H1 (cell line): ENCODE measurements at regions not wholly inside any gene's neighbourhood (a gene's known extent, or its start where the extent isn't known, plus 50 kb on each side); places are given as distances from the start of the nearest gene placed in this dataset.

Experiments
- CTCF ChIA-PET: fragments of 300-600 bp; sonication (Branson Sonifier 250); formaldehyde crosslinking; loops from one replicate; lab custom pipeline; 2021; ENCODE audit not compliant: partially characterized antibody; lab: Charles Lee
- POLR2A ChIA-PET: fragments of 300-600 bp; sonication (Branson Sonifier 250); formaldehyde crosslinking; loops from one replicate; lab custom pipeline; 2021; ENCODE audit warnings: inconsistent platforms; ENCODE audit not compliant: partially characterized antibody; lab: Charles Lee
- DNase-seq, 2 experiments: peaks; one replicate each; pipeline versions ENCODE4 v3.0.0 to v3.0.0-alpha.2; 2010 to 2022; ENCODE audit warnings: low spot score in 2 of 2, low read depth in 1 of 2, mixed read lengths in 1 of 2
- FAIRE-seq: peaks from 2 replicates; lab custom pipeline; 2011; peaks lifted over from hg19 to GRCh38; lab: Jason Lieb, UNC
- H2AFZ ChIP-seq: 2 replicates; pipeline ENCODE4 v1.8.1; 2012; ENCODE audit warnings: low read length, inconsistent platforms
- H2AK5ac ChIP-seq: 2 replicates; pipeline ENCODE4 v1.6.1; 2013; ENCODE audit warnings: low read depth, low read length
- H2BK120ac ChIP-seq: replicated peaks from 2 replicates; pipeline ENCODE3; 2013; ENCODE audit warnings: low read depth, low read length, inconsistent platforms
- H2BK12ac ChIP-seq: 2 replicates; pipeline ENCODE4 v1.6.1; 2013; ENCODE audit warnings: low read depth, low read length
- H2BK15ac ChIP-seq: 2 replicates; pipeline ENCODE4 v1.6.1; 2013; ENCODE audit warnings: low read length
- H2BK20ac ChIP-seq: 2 replicates; pipeline ENCODE4 v1.6.1; 2013; ENCODE audit warnings: low read length
- H2BK5ac ChIP-seq: 2 replicates; pipeline ENCODE4 v1.6.1; 2013; ENCODE audit warnings: low read depth, low read length
- H3K14ac ChIP-seq: 2 replicates; pipeline ENCODE4 v1.6.1; 2013; ENCODE audit warnings: inconsistent platforms; ENCODE audit not compliant: insufficient read length
- H3K18ac ChIP-seq: 2 replicates; pipeline ENCODE4 v1.6.1; 2013; ENCODE audit warnings: low read length; ENCODE audit errors: extremely low read depth
- H3K23ac ChIP-seq: 2 replicates; pipeline ENCODE4 v1.6.1; 2013; ENCODE audit warnings: inconsistent platforms; ENCODE audit not compliant: insufficient read length
- H3K23me2 ChIP-seq: 2 replicates; pipeline ENCODE4 v1.6.1; 2013; ENCODE audit warnings: low read depth, low read length
- H3K27ac ChIP-seq: 2 replicates; pipeline ENCODE4 v1.6.1; 2011; ENCODE audit warnings: low read depth, low read length, inconsistent platforms
- H3K27me3 ChIP-seq, 4 experiments: replicated peaks in 1 of 4; 1 replicate in 1 of 4; 2 replicates in 3 of 4; pipeline versions ENCODE4 v1.6.1 to v1.8.1; 2011 to 2013; ENCODE audit warnings: low read length in 3 of 4, mild to moderate bottlenecking in 3 of 4, inconsistent platforms in 2 of 4, mixed read lengths in 2 of 4, moderate library complexity in 1 of 4; ENCODE audit not compliant: control insufficient read depth in 3 of 4, insufficient read depth in 3 of 4; ENCODE audit errors: extremely low read depth in 1 of 4
- H3K36me3 ChIP-seq, 4 experiments: 2 replicates each; pipeline versions ENCODE4 v1.6.1 to v1.8.1; 2011 to 2013; ENCODE audit warnings: mild to moderate bottlenecking in 4 of 4, low read length in 3 of 4, moderate library complexity in 2 of 4, control low read depth in 1 of 4, inconsistent platforms in 1 of 4; ENCODE audit not compliant: insufficient read depth in 4 of 4, control insufficient read depth in 2 of 4
- H3K4ac ChIP-seq: replicated peaks from 2 replicates; pipeline ENCODE3; 2013; ENCODE audit warnings: low read length, low read depth, mixed read lengths, inconsistent platforms; ENCODE audit not compliant: insufficient read length
- H3K4me1 ChIP-seq, 4 experiments: replicated peaks in 1 of 4; 1 replicate in 1 of 4; 2 replicates in 3 of 4; pipeline versions ENCODE4 v1.6.1 to v1.8.1; 2011 to 2013; ENCODE audit warnings: low read length in 3 of 4, inconsistent platforms in 2 of 4, mixed read lengths in 1 of 4; ENCODE audit not compliant: insufficient read depth in 4 of 4, control insufficient read depth in 3 of 4
- H3K4me2 ChIP-seq, 2 experiments: 2 replicates each; pipeline versions ENCODE4 v1.6.1 to v1.8.1; 2011 to 2013; ENCODE audit warnings: low read depth in 2 of 2, low read length in 2 of 2, control low read depth in 1 of 2, inconsistent platforms in 1 of 2, mild to moderate bottlenecking in 1 of 2; ENCODE audit not compliant: insufficient read depth in 1 of 2
- H3K4me3 ChIP-seq, 4 experiments: fragments of 200-600, 300-600 bp in 1 of 4; sonication (generic), shearing (Covaris generic), sonication (Bioruptor Twin) in 1 of 4; 2 replicates each; pipeline versions ENCODE4 v1.5.1 to v1.8.1; 2011 to 2016; ENCODE audit warnings: low read length in 4 of 4, low read depth in 3 of 4, control low read depth in 2 of 4, inconsistent platforms in 2 of 4, mild to moderate bottlenecking in 2 of 4, mixed read lengths in 1 of 4, moderate library complexity in 1 of 4; ENCODE audit not compliant: insufficient read depth in 2 of 4; ENCODE audit errors: extremely low read depth in 1 of 4
- H3K56ac ChIP-seq: replicated peaks from 2 replicates; pipeline ENCODE3; 2013; ENCODE audit warnings: low read depth, mild to moderate bottlenecking, mixed read lengths, low read length, inconsistent platforms; ENCODE audit not compliant: insufficient read length
- H3K79me1 ChIP-seq: 2 replicates; pipeline ENCODE4 v1.6.1; 2013; ENCODE audit warnings: low read depth, low read length, control low read depth
- H3K79me2 ChIP-seq, 2 experiments: 2 replicates each; pipeline versions ENCODE4 v1.6.1 to v1.8.1; 2012 to 2013; ENCODE audit warnings: low read length in 2 of 2, mild to moderate bottlenecking in 2 of 2, inconsistent platforms in 1 of 2; ENCODE audit not compliant: insufficient read depth in 2 of 2, control insufficient read depth in 1 of 2
- H3K9ac ChIP-seq, 4 experiments: replicated peaks in 1 of 4; 1 replicate in 1 of 4; 2 replicates in 3 of 4; pipeline versions ENCODE4 v1.6.1 to v1.8.1; 2011 to 2013; ENCODE audit warnings: low read depth in 3 of 4, low read length in 3 of 4, control low read depth in 2 of 4, mild to moderate bottlenecking in 2 of 4, moderate library complexity in 2 of 4, inconsistent platforms in 1 of 4; ENCODE audit errors: extremely low read depth in 1 of 4
- H3K9me3 ChIP-seq, 2 experiments: 2 replicates each; pipeline versions ENCODE4 v1.6.1 to v1.8.1; 2012 to 2013; ENCODE audit warnings: mild to moderate bottlenecking in 2 of 2, moderate library complexity in 2 of 2, control low read depth in 1 of 2, inconsistent platforms in 1 of 2, low read depth in 1 of 2, low read length in 1 of 2, mixed read lengths in 1 of 2; ENCODE audit not compliant: insufficient read depth in 2 of 2
- H4K20me1 ChIP-seq, 2 experiments: replicated peaks in 1 of 2; 2 replicates each; pipeline versions ENCODE3 to v1.8.1; 2011 to 2013; ENCODE audit warnings: inconsistent platforms in 2 of 2, low read length in 2 of 2, mild to moderate bottlenecking in 1 of 2; ENCODE audit not compliant: insufficient read depth in 2 of 2, control insufficient read depth in 1 of 2
- H4K5ac ChIP-seq: 2 replicates; pipeline ENCODE4 v1.6.1; 2013; ENCODE audit warnings: low read length, low read depth, mixed read lengths, inconsistent platforms; ENCODE audit not compliant: insufficient read length
- H4K8ac ChIP-seq: 2 replicates; pipeline ENCODE4 v1.8.0; 2013; ENCODE audit warnings: mild to moderate bottlenecking, moderate library complexity, low read length, inconsistent platforms; ENCODE audit not compliant: insufficient read depth; ENCODE audit errors: extremely low read depth
- H4K91ac ChIP-seq: replicated peaks from 2 replicates; pipeline ENCODE3; 2013; ENCODE audit warnings: low read length, mixed read lengths, inconsistent platforms; ENCODE audit not compliant: insufficient read length
- CBX8 ChIP-seq: fragments of 300-800, 300-1000 bp; sonication (generic); IDR thresholded peaks from 2 replicates; pipeline ENCODE4 v1.7.1; 2016; ENCODE audit warnings: low read depth, low read length, borderline replicate concordance
- CHD1 ChIP-seq: IDR thresholded peaks from 2 replicates; pipeline ENCODE4 v1.6.1; 2012; ENCODE audit warnings: low read depth, low read length, improper control_type of control experiment
- CREB1 ChIP-seq: IDR thresholded peaks from 2 replicates; pipeline ENCODE4 v1.6.1; 2012; ENCODE audit warnings: inconsistent platforms
- EP300 ChIP-seq, 2 experiments: IDR thresholded peaks; 1 replicate in 1 of 2; 2 replicates in 1 of 2; pipeline ENCODE4 v1.6.1; 2011 to 2012; ENCODE audit warnings: low read depth in 2 of 2, low read length in 2 of 2, mild to moderate bottlenecking in 2 of 2, borderline replicate concordance in 1 of 2, inconsistent platforms in 1 of 2, moderate library complexity in 1 of 2
- KDM4A ChIP-seq: IDR thresholded peaks from one replicate; pipeline ENCODE4 v1.7.1; 2012; ENCODE audit warnings: low read depth, mild to moderate bottlenecking, moderate library complexity, low read length, inconsistent platforms; ENCODE audit not compliant: severe bottlenecking
- POLR2A ChIP-seq, 2 experiments: IDR thresholded peaks; 1 replicate in 1 of 2; 2 replicates in 1 of 2; pipeline ENCODE4 v1.6.1; 2011; ENCODE audit warnings: low read depth in 2 of 2, low read length in 2 of 2, mild to moderate bottlenecking in 2 of 2; ENCODE audit errors: control extremely low read depth in 1 of 2
- RFX5 ChIP-seq: IDR thresholded peaks from 2 replicates; pipeline ENCODE4 v1.6.1; 2011; ENCODE audit warnings: low read depth, low read length, improper control_type of control experiment, borderline replicate concordance
- RNF2 ChIP-seq: fragments of 200-900, 300-1000 bp; sonication (generic); IDR thresholded peaks from 2 replicates; pipeline ENCODE4 v1.7.1; 2016; ENCODE audit warnings: borderline replicate concordance, low read depth, mild to moderate bottlenecking, antibody characterized with exemption, low read length; ENCODE audit not compliant: poor library complexity, severe bottlenecking; ENCODE audit errors: missing control alignments
- SP2 ChIP-seq: IDR thresholded peaks from 2 replicates; pipeline ENCODE4 v1.6.1; 2012; ENCODE audit warnings: mild to moderate bottlenecking, low read length, inconsistent platforms
- WGBS, 2 experiments: shearing (Covaris generic) in 1 of 2; methylation state at CpG; one replicate each; pipeline versions ENCODE4 v1.1.6 to v1.1.7; 2013 to 2015; ENCODE audit warnings: low lambda C conversion rate in 2 of 2, mixed read lengths in 2 of 2, inconsistent platforms in 1 of 2, low coverage in 1 of 2, missing lambda C conversion rate in 1 of 2; ENCODE audit not compliant: insufficient replicate concordance in 2 of 2, insufficient coverage in 1 of 2, insufficient read length in 1 of 2; ENCODE audit errors: extremely low coverage in 1 of 2, missing lambda C conversion rate in 1 of 2; 5-methylcytosine and 5-hydroxymethylcytosine counted together
- TF ChIP-seq, protein P1 (sequence below): IDR thresholded peaks from 2 replicates; pipeline ENCODE4 v1.6.1; 2011; ENCODE audit warnings: low read length, improper control_type of control experiment

DNA sequence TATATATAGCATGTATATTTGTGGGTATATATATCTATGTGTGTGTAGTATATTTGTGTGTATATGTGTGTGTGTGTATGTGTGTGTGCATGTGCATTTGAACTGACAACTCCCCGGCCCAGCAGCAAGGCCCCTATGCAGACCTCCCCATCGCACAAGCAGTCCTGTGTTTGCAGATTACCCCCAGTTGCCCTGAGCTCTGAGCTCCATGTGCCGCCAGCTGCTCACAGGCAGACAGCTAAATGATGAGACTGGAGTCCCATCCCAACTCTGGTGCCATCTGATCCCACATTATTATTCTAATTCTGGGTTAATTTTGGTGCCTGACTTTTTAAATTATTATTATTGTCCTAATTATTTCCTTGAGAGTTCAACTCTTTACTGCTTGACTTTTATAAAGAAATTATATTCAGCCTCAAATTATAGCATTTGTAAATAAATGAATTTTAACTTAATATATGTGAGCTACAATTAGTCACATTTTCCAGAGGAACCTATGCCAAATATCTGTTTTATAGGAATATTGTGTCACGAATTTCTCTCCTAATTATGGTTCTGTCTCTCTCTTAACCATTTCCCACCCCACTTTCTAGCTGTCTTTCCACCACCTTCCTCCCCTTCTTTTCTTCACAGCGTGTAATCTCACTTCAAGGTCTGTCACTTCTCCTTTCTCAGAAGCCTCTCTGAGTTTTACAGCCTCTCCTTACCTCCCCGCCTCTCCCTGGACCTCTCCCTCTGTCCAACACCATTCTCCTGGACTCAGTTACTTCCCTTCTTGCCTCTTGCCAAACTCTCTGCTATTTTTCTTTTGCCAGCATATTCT, 90.6 kb upstream of the SYNDIG1 start:
- Histone ChIP-seq H3K36me3 (no peaks in the 10 kb centered on the region), H3K9me3 (no peaks in the 10 kb centered on the region), H2BK5ac (no peak overlapping the region), H4K91ac (no peak overlapping the region), H2BK15ac (no peak overlapping the region), H3K9ac (no peak overlapping the region), H3K4me3 (no peak overlapping the region), H4K20me1 (no peaks in the 10 kb centered on the region), H2BK20ac (no peak overlapping the region), H4K8ac (no peak overlapping the region), H3K23ac (no peak overlapping the region), H3K18ac (no peak overlapping the region), H3K4me2 (no peak overlapping the region), H3K4ac (no peak overlapping the region), H3K79me1 (no peaks in the 10 kb centered on the region), H4K5ac (no peak overlapping the region), H2BK120ac (no peak overlapping the region), H3K27me3 (no peaks in the 10 kb centered on the region; a peak in 1 of 7 replicates), H3K79me2 (no peaks in the 10 kb centered on the region), H3K4me1 (no peaks in the 10 kb centered on the region), H3K27ac (no peak overlapping the region), H2AK5ac (no peak overlapping the region), H2AFZ (0 out of 2 replicates have a peak overlapping the region, but pooled peaks have one; percentile 22), H3K56ac (no peak overlapping the region), H2BK12ac (no peak overlapping the region), H3K14ac (no peak overlapping the region), H3K23me2 (no peaks in the 10 kb centered on the region)
- no peak for DNase-seq
- 71% methylated on average over 6 of the region's 6 CpGs; no CpG with 5 or more reads in 1 of the 2 experiments for WGBS, 2 experiments
- POLR2A ChIA-PET: interaction anchor here (1.1 kb wide), 1 partner anchor 27 kb away, joined by 4 read pairs; no protein-coding TSS in a partner anchor
- CTCF ChIA-PET: interaction anchor here (1.5 to 1.7 kb wide), 2 partner anchors 10 to 20 kb away, joined by 3 to 6 read pairs; no protein-coding TSS in a partner anchor
- FAIRE-seq: no peak
- TF ChIP-seq RFX5 (no peak), CREB1 (no peak), CBX8 (no peak), SP2 (no peak), KDM4A (no peak), CHD1 (no peak), EP300 (IDR thresholded peaks at IDR 0.05; ENCODE audit: borderline replicate concordance in 1 of 2, low read depth in 2 of 2, low read length in 2 of 2) (no peak), RNF2 (no peak), POLR2A (IDR thresholded peaks at IDR 0.05; ENCODE audit: control extremely low read depth in 1 of 2, low read depth in 2 of 2, low read length in 2 of 2) (no peak)
- TF ChIP-seq, protein P1, sequence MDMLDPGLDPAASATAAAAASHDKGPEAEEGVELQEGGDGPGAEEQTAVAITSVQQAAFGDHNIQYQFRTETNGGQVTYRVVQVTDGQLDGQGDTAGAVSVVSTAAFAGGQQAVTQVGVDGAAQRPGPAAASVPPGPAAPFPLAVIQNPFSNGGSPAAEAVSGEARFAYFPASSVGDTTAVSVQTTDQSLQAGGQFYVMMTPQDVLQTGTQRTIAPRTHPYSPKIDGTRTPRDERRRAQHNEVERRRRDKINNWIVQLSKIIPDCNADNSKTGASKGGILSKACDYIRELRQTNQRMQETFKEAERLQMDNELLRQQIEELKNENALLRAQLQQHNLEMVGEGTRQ: no peak
